Fibroblast of lung (primary cell): ENCODE measurements at regions not wholly inside any gene's neighbourhood (a gene's known extent, or its start where the extent isn't known, plus 50 kb on each side); places are given as distances from the start of the nearest gene placed in this dataset.

Experiments used
- EZH2 ChIP-seq: IDR thresholded peaks from 2 replicates; pipeline ENCODE4 v1.5.1; 2012; ENCODE audit warnings: low read length, control low read depth, mild to moderate bottlenecking; ENCODE audit errors: missing control alignments
- TF ChIP-seq, protein P1 (sequence below), 2 donors: IDR thresholded peaks in 1 of 2; conservative IDR thresholded peaks in 1 of 2; 1 replicate in 1 of 2; 2 replicates in 1 of 2; pipeline ENCODE4 v1.5.1; 2011 to 2012; ENCODE audit warnings: low read length in 2 of 2, control low read depth in 1 of 2, inconsistent platforms in 1 of 2, low read depth in 1 of 2, mild to moderate bottlenecking in 1 of 2

DNA sequence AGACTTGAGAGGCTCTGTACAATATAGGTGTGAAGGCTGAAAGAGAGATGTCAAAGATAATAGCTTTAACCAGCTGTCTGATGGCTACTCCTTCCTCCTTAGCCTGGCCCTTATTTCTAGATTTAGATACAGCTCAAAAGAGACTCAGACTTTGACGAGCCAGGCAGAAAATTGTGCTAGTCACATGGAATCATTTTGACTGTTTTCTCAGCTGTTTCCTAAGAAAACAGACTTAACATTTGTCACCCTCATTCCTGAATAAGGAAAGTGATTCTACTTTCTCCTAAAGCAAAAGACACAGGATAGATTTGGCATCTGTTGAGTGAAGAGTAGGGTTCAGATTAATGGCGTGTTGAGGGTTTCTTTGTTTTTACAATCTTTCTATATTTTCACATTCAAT lies 340.7 kb downstream of the DHX15 start:
- TF ChIP-seq, protein P1, sequence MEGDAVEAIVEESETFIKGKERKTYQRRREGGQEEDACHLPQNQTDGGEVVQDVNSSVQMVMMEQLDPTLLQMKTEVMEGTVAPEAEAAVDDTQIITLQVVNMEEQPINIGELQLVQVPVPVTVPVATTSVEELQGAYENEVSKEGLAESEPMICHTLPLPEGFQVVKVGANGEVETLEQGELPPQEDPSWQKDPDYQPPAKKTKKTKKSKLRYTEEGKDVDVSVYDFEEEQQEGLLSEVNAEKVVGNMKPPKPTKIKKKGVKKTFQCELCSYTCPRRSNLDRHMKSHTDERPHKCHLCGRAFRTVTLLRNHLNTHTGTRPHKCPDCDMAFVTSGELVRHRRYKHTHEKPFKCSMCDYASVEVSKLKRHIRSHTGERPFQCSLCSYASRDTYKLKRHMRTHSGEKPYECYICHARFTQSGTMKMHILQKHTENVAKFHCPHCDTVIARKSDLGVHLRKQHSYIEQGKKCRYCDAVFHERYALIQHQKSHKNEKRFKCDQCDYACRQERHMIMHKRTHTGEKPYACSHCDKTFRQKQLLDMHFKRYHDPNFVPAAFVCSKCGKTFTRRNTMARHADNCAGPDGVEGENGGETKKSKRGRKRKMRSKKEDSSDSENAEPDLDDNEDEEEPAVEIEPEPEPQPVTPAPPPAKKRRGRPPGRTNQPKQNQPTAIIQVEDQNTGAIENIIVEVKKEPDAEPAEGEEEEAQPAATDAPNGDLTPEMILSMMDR (conservative IDR thresholded peaks at IDR 0.05 in 1 of 2, IDR thresholded peaks at IDR 0.05 in 1 of 2; ENCODE audit: low read depth in 1 of 2, low read length in 2 of 2): no peak
- no peak for TF ChIP-seq EZH2
